HCT116 (cell line): ENCODE measurements at regions not wholly inside any gene's neighbourhood (a gene's known extent, or its start where the extent isn't known, plus 50 kb on each side); places are given as distances from the start of the nearest gene placed in this dataset.

ENCODE experiments used
- ATAC-seq: fragments of 200-7000 bp; cut with Tn5 transposase; 2 replicates; pipeline ENCODE4 v1.9.1; 2020; ENCODE audit warnings: mild to moderate bottlenecking, moderate library complexity
- BruUV-seq: library from RNA; stranded (reverse); fragments of 400-500 nt; replicated peaks from 2 replicates; lab custom pipeline; 2021; lab: Mats Ljungman, UMichigan
- CTCF ChIA-PET: fragments of 300-600 bp; sonication (Branson Sonifier 250); formaldehyde crosslinking; loops from one replicate; lab custom pipeline; 2021; ENCODE audit warnings: antibody characterized with exemption; lab: Charles Lee
- POLR2A ChIA-PET: fragments of 300-600, 350-600 bp; sonication (Branson Sonifier 250); formaldehyde crosslinking; loops from one replicate; lab custom pipeline; 2021; ENCODE audit warnings: antibody characterized with exemption; lab: Charles Lee
- RAD21 ChIA-PET, 2 experiments: fragments of 300-600 bp; sonication (Branson Sonifier 250); formaldehyde crosslinking; loops; one replicate each; lab custom pipeline; 2023; ENCODE audit warnings: low total read pairs in 2 of 2; ENCODE audit not compliant: uncharacterized antibody in 2 of 2, unreplicated experiment in 2 of 2, low non-redundant PET in 1 of 2; lab: Charles Lee
- DNase-seq: peaks from one replicate; pipeline ENCODE4 v3.0.0-alpha.2; 2010; ENCODE audit warnings: low read depth, low spot score
- H2AFZ ChIP-seq: fragments of 200-600 bp; shearing (Covaris generic), sonication (generic); 2 replicates; pipeline ENCODE4 v1.6.1; 2017; ENCODE audit warnings: low read depth, mixed run types, mixed read lengths, antibody characterized with exemption, low read length; ENCODE audit not compliant: poor library complexity, severe bottlenecking
- H3K27ac ChIP-seq: 2 replicates; pipeline ENCODE4 v1.5.1; 2012; ENCODE audit warnings: low read depth, low read length
- H3K27me3 ChIP-seq: fragments of 200-600 bp; sonication (generic); 2 replicates; pipeline ENCODE4 v1.6.1; 2016; ENCODE audit warnings: mixed run types, low read length, mixed read lengths; ENCODE audit not compliant: insufficient read depth
- H3K36me3 ChIP-seq, 2 experiments: fragments of 200-500 bp in 1 of 2; fragments of 200-600 bp in 1 of 2; sonication (Bioruptor generic) in 1 of 2; sonication (generic) in 1 of 2; 2 replicates each; pipeline versions ENCODE4 v1.5.1 to v1.6.1; 2014 to 2016; ENCODE audit warnings: low read length in 2 of 2, inconsistent platforms in 1 of 2, mixed read lengths in 1 of 2, mixed run types in 1 of 2; ENCODE audit not compliant: insufficient read depth in 2 of 2, control insufficient read depth in 1 of 2
- H3K4me1 ChIP-seq, 2 experiments: fragments of 200-600 bp in 1 of 2; sonication (generic) in 1 of 2; 2 replicates each; pipeline versions ENCODE4 v1.5.1 to v1.6.1; 2012 to 2017; ENCODE audit warnings: low read length in 2 of 2, inconsistent platforms in 1 of 2, mild to moderate bottlenecking in 1 of 2, mixed read lengths in 1 of 2, mixed run types in 1 of 2, moderate library complexity in 1 of 2; ENCODE audit not compliant: insufficient read depth in 2 of 2, control insufficient read depth in 1 of 2
- H3K4me2 ChIP-seq: fragments of 200-600 bp; sonication (generic); 2 replicates; pipeline ENCODE4 v1.6.1; 2017; ENCODE audit warnings: mixed run types, low read length, mixed read lengths
- H3K4me3 ChIP-seq, 2 experiments: fragments of 200-600 bp in 1 of 2; sonication (generic) in 1 of 2; replicated peaks in 1 of 2; 2 replicates each; pipeline ENCODE4 v1.5.1; 2011 to 2016; ENCODE audit warnings: low read length in 2 of 2, control low read depth in 1 of 2, low read depth in 1 of 2, mild to moderate bottlenecking in 1 of 2, mixed read lengths in 1 of 2, mixed run types in 1 of 2
- H3K79me2 ChIP-seq: fragments of 200-600 bp; sonication (generic); 2 replicates; pipeline ENCODE4 v1.6.1; 2017; ENCODE audit warnings: mild to moderate bottlenecking, mixed run types, low read length, moderate library complexity, mixed read lengths; ENCODE audit not compliant: insufficient read depth
- H3K9ac ChIP-seq: fragments of 200-600 bp; sonication (generic); 2 replicates; pipeline ENCODE4 v1.6.1; 2016; ENCODE audit warnings: low read length, mixed read lengths
- H3K9me2 ChIP-seq: fragments of 200-600 bp; sonication (generic), shearing (Covaris generic); 2 replicates; pipeline ENCODE4 v1.6.1; 2017; ENCODE audit warnings: mixed run types, mild to moderate bottlenecking, moderate library complexity; ENCODE audit not compliant: insufficient read depth
- H3K9me3 ChIP-seq, 2 experiments: fragments of 200-500 bp in 1 of 2; fragments of 200-600 bp in 1 of 2; sonication (Bioruptor generic) in 1 of 2; sonication (generic) in 1 of 2; 2 replicates each; pipeline ENCODE4 v1.6.1; 2014 to 2017; ENCODE audit warnings: low read length in 2 of 2, mixed read lengths in 2 of 2, inconsistent platforms in 1 of 2, low read depth in 1 of 2, mild to moderate bottlenecking in 1 of 2, mixed run types in 1 of 2, moderate library complexity in 1 of 2; ENCODE audit not compliant: control insufficient read depth in 1 of 2, insufficient read depth in 1 of 2
- H4K20me1 ChIP-seq: fragments of 200-600 bp; sonication (generic), shearing (Covaris generic); 2 replicates; pipeline ENCODE4 v1.6.1; 2017; ENCODE audit warnings: mixed run types, mild to moderate bottlenecking, moderate library complexity; ENCODE audit not compliant: insufficient read depth
- CBX3 ChIP-seq: IDR thresholded peaks from 2 replicates; pipeline ENCODE4 v1.6.1; 2012; ENCODE audit warnings: low read depth
- EGR1 ChIP-seq: IDR thresholded peaks from 2 replicates; pipeline ENCODE4 v1.6.1; 2012; ENCODE audit warnings: low read depth
- EZH2 ChIP-seq: fragments of 200-600 bp; sonication (generic); IDR thresholded peaks from 2 replicates; pipeline ENCODE4 v1.6.1; 2017; ENCODE audit warnings: antibody characterized with exemption, mixed run types
- POLR2A ChIP-seq: IDR thresholded peaks from 2 replicates; pipeline ENCODE4 v1.7.0; 2011; ENCODE audit warnings: borderline replicate concordance; ENCODE audit not compliant: insufficient read depth, insufficient read length; ENCODE audit errors: extremely low read depth
- SIN3A ChIP-seq: IDR thresholded peaks from 2 replicates; pipeline ENCODE4 v1.6.1; 2012; ENCODE audit warnings: low read depth
- SP1 ChIP-seq: IDR thresholded peaks from 2 replicates; pipeline ENCODE4 v1.6.1; 2012; ENCODE audit warnings: low read depth
- YY1 ChIP-seq: IDR thresholded peaks from 2 replicates; pipeline ENCODE4 v1.6.1; 2011; ENCODE audit warnings: low read length, low read depth, moderate library complexity, mild to moderate bottlenecking; ENCODE audit not compliant: insufficient replicate concordance; ENCODE audit errors: extremely low read depth
- intact Hi-C: fragments of 100-400 bp; cut with micrococcal nuclease; formaldehyde crosslinking; loops from 2 replicates; pipeline ENCODE4 v1.10.0; 2022
- TF ChIP-seq, protein P1 (sequence below): IDR thresholded peaks from 2 replicates; pipeline ENCODE4 v1.6.1; 2011; ENCODE audit warnings: mild to moderate bottlenecking, low read length, moderate library complexity; ENCODE audit not compliant: insufficient replicate concordance; ENCODE audit errors: extremely low read depth

DNA sequence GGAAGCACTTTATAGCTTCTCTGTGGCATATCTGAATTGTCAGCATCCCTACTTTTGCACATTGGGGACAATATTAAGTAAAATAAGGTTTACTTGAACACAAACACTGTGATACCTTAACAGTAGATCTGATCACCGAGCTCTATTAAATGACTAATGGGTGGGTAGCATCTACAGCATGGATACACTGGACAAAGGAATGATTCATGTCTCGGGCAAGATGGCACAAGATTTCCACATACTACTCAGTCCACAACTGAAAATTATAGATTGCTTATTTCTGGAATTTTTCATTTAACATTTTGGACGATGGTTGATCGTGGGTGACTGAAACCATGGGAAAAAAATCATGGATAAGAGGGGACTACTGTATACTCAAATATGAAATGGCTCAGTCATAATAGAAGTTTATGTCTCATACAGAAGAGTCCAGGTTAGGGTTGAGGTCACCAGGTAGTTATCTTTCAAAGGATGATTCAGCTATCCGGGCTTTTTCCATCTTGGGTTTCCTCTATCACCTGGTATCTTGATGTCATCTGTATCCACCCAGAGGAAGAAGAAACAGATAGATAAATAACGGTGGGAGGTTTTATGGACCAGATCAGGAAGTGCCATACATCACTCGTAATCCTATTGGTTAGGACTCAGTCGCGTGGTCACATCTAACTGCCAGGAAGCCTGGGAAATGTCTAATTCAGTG lies 320.0 kb upstream of the RARB start:
- ChIA-PET CTCF (no interaction called here), RAD21 (no interaction called here), POLR2A (no interaction called here)
- intact Hi-C loops, result no loop called here
- H3K4me3 ChIP-seq, result no peak overlapping the region
- no peak overlapping the region for H3K4me2 ChIP-seq
- H3K9ac ChIP-seq, result no peak overlapping the region
- TF ChIP-seq POLR2A, result no peak
- TF ChIP-seq, protein P1, sequence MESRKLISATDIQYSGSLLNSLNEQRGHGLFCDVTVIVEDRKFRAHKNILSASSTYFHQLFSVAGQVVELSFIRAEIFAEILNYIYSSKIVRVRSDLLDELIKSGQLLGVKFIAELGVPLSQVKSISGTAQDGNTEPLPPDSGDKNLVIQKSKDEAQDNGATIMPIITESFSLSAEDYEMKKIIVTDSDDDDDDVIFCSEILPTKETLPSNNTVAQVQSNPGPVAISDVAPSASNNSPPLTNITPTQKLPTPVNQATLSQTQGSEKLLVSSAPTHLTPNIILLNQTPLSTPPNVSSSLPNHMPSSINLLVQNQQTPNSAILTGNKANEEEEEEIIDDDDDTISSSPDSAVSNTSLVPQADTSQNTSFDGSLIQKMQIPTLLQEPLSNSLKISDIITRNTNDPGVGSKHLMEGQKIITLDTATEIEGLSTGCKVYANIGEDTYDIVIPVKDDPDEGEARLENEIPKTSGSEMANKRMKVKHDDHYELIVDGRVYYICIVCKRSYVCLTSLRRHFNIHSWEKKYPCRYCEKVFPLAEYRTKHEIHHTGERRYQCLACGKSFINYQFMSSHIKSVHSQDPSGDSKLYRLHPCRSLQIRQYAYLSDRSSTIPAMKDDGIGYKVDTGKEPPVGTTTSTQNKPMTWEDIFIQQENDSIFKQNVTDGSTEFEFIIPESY, result no peak
- H3K4me1 ChIP-seq, result no peaks in the 10 kb centered on the region
- H3K79me2 ChIP-seq, result no peaks in the 10 kb centered on the region
- BruUV-seq, result no TSS peak
- no peaks in the 10 kb centered on the region for H3K9me3 ChIP-seq
- H4K20me1 ChIP-seq, result no peaks in the 10 kb centered on the region
- H3K9me2 ChIP-seq, result no peaks in the 10 kb centered on the region
- ATAC-seq, result no peak
- no peak overlapping the region for H3K27ac ChIP-seq
- no peak overlapping the region for H2AFZ ChIP-seq
- DNase-seq, result no peak
- H3K27me3 ChIP-seq, result peaks cover 10% of the 10 kb centered on the region; the same call in 1 of the 2 replicates
- no peaks in the 10 kb centered on the region for H3K36me3 ChIP-seq

DNA sequence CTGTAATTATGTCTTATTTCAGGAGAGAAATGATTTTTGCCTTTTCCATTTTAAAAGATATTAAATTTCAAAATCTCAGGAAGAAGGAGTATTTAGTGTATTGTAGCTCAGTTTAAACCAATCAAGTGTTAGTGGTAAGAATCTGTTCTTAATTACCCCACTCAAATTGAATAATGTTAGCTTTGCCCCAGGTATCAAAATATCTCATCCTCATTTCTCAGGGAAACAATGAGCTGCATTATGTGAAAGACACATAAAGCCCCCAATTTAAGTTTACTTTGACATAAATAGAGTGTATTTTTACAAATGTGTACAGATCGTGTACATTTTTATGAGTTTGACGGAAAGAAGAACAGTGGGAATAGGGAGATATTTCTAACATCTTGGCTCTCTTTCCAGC lies 317.4 kb upstream of the RARB start:
- no peaks in the 10 kb centered on the region for H3K79me2 ChIP-seq
- no peak overlapping the region for H3K27ac ChIP-seq
- H4K20me1 ChIP-seq, result no peaks in the 10 kb centered on the region
- no peaks in the 10 kb centered on the region for H3K9me2 ChIP-seq
- no peak overlapping the region for H3K4me3 ChIP-seq
- ATAC-seq (no peak), DNase-seq (no peak)
- no peaks in the 10 kb centered on the region for H3K9me3 ChIP-seq
- peaks cover 10% of the 10 kb centered on the region; the same call in 1 of the 2 replicates for H3K27me3 ChIP-seq
- ChIA-PET POLR2A (no interaction called here), CTCF (no interaction called here), RAD21 (no interaction called here)
- no peak overlapping the region for H3K4me2 ChIP-seq
- no peaks in the 10 kb centered on the region for H3K4me1 ChIP-seq
- no peak overlapping the region for H2AFZ ChIP-seq
- intact Hi-C loops, result no loop called here
- no peak overlapping the region for H3K9ac ChIP-seq
- no TSS peak for BruUV-seq
- H3K36me3 ChIP-seq, result no peaks in the 10 kb centered on the region
- TF ChIP-seq EZH2 (no peak), YY1 (no peak), SIN3A (no peak), CBX3 (no peak), SP1 (no peak), EGR1 (no peak)
